ENCODE measurements at regions not wholly inside any gene's neighbourhood (a gene's known extent, or its start where the extent isn't known, plus 50 kb on each side); places are given as distances from the start of the nearest gene placed in this dataset.

- Histone ChIP-seq H3K27ac (ENCODE audit: low read length in 2 of 2) (no peak overlapping the region), H2AFZ (ENCODE audit: insufficient read depth, low read depth, low read length, poor library complexity, severe bottlenecking) (no peak overlapping the region), H3K27me3 (replicated peaks in 1 of 4; ENCODE audit: control extremely low read depth in 1 of 4, control insufficient read depth in 3 of 4, insufficient read depth in 4 of 4, low read length in 3 of 4) (no peaks in the 10 kb centered on the region), H3K4me1 (ENCODE audit: control insufficient read depth in 2 of 2, insufficient read depth in 2 of 2, low read length in 2 of 2) (peaks cover 17 to 19% of the 10 kb centered on the region in 2 donors), H3K4me3 (ENCODE audit: control extremely low read depth in 1 of 5, extremely low read depth in 1 of 5, insufficient read depth in 1 of 5, low read depth in 2 of 5, low read length in 4 of 5) (no peak overlapping the region), H4K20me1 (ENCODE audit: control insufficient read depth, insufficient read depth, low read length, poor library complexity, severe bottlenecking) (no peaks in the 10 kb centered on the region), H3K9me3 (ENCODE audit: control extremely low read depth in 1 of 3, control insufficient read depth in 2 of 3, insufficient read depth in 1 of 3, low read length in 2 of 3) (peaks cover 0 to 2% (median 0%) of the 10 kb centered on the region in 3 donors), H3K79me2 (ENCODE audit: control insufficient read depth, insufficient read depth, low read length) (no peaks in the 10 kb centered on the region), H3K9ac (ENCODE audit: low read length) (no peak overlapping the region), H3K4me2 (replicated peaks; ENCODE audit: low read depth, low read length, poor library complexity, severe bottlenecking) (no peak overlapping the region), H3K36me3 (replicated peaks in 1 of 2; ENCODE audit: control extremely low read depth in 1 of 2, control insufficient read depth in 1 of 2, extremely low read depth in 1 of 2, insufficient read depth in 2 of 2, low read length in 1 of 2) (no peaks in the 10 kb centered on the region)
- 95% methylated on average over 6 of the region's 7 CpGs for WGBS (ENCODE audit: insufficient coverage)
- H3K9me3 Mint-ChIP-seq (ENCODE audit: insufficient read depth): no peaks in the 10 kb centered on the region
- DNase-seq: no peak
- POLR2A ChIA-PET: no interaction called here
- intact Hi-C loops (cut with micrococcal nuclease): no loop called here
- H3K27me3 Mint-ChIP-seq: no peaks in the 10 kb centered on the region
- CTCF ChIA-PET: no interaction called here
- ATAC-seq (ENCODE audit: low read depth): no peak
- TF ChIP-seq EZH2 (IDR thresholded peaks at IDR 0.05; ENCODE audit: borderline replicate concordance, insufficient read depth, low read depth, low read length, poor library complexity, severe bottlenecking) (no peak), CTCF (IDR thresholded peaks at IDR 0.05) (no peak)
- H3K4me1 Mint-ChIP-seq: peaks cover 27% of the 10 kb centered on the region
- H3K27ac Mint-ChIP-seq: no peak overlapping the region
- H3K4me3 Mint-ChIP-seq: no peak overlapping the region
Measured at GRCh38 chr2:105689484-105689883, 55.2 kb upstream of the NCK2 start.

GRCh38 chr2:105688946-105689345, 55.8 kb upstream of the NCK2 start:
- ATAC-seq (ENCODE audit: low read depth) (no peak), DNase-seq (no peak)
- Mint-ChIP-seq H3K4me3 (no peak overlapping the region), H3K9me3 (ENCODE audit: insufficient read depth) (no peaks in the 10 kb centered on the region), H3K27me3 (no peaks in the 10 kb centered on the region), H3K4me1 (peaks cover 22% of the 10 kb centered on the region), H3K27ac (no peak overlapping the region)
- intact Hi-C loops (cut with micrococcal nuclease): no loop called here
- Histone ChIP-seq H4K20me1 (ENCODE audit: control insufficient read depth, insufficient read depth, low read length, poor library complexity, severe bottlenecking) (no peaks in the 10 kb centered on the region), H3K27me3 (replicated peaks in 1 of 4; ENCODE audit: control extremely low read depth in 1 of 4, control insufficient read depth in 3 of 4, insufficient read depth in 4 of 4, low read length in 3 of 4) (no peaks in the 10 kb centered on the region), H3K27ac (ENCODE audit: low read length in 2 of 2) (no peak overlapping the region), H3K9ac (ENCODE audit: low read length) (no peak overlapping the region), H3K79me2 (ENCODE audit: control insufficient read depth, insufficient read depth, low read length) (no peaks in the 10 kb centered on the region), H3K4me3 (ENCODE audit: control extremely low read depth in 1 of 5, extremely low read depth in 1 of 5, insufficient read depth in 1 of 5, low read depth in 2 of 5, low read length in 4 of 5) (no peak overlapping the region), H3K4me1 (ENCODE audit: control insufficient read depth in 2 of 2, insufficient read depth in 2 of 2, low read length in 2 of 2) (peaks cover 17 to 19% of the 10 kb centered on the region in 2 donors), H3K9me3 (ENCODE audit: control extremely low read depth in 1 of 3, control insufficient read depth in 2 of 3, insufficient read depth in 1 of 3, low read length in 2 of 3) (peaks cover 0 to 2% (median 0%) of the 10 kb centered on the region in 3 donors), H2AFZ (ENCODE audit: insufficient read depth, low read depth, low read length, poor library complexity, severe bottlenecking) (no peak overlapping the region), H3K4me2 (replicated peaks; ENCODE audit: low read depth, low read length, poor library complexity, severe bottlenecking) (no peak overlapping the region), H3K36me3 (replicated peaks in 1 of 2; ENCODE audit: control extremely low read depth in 1 of 2, control insufficient read depth in 1 of 2, extremely low read depth in 1 of 2, insufficient read depth in 2 of 2, low read length in 1 of 2) (no peaks in the 10 kb centered on the region)
- ChIA-PET POLR2A (no interaction called here), CTCF (no interaction called here)
- 91% methylated on average over 13 of the region's 13 CpGs for WGBS (ENCODE audit: insufficient coverage)
- TF ChIP-seq CTCF (IDR thresholded peaks at IDR 0.05) (no peak), EZH2 (IDR thresholded peaks at IDR 0.05; ENCODE audit: borderline replicate concordance, insufficient read depth, low read depth, low read length, poor library complexity, severe bottlenecking) (no peak)
